DOHH2 (cell line): ENCODE measurements at regions not wholly inside any gene's neighbourhood (a gene's known extent, or its start where the extent isn't known, plus 50 kb on each side); places are given as distances from the start of the nearest gene placed in this dataset.
"Not testable (repeated sequence)": the region's sequence is repeated elsewhere in the genome, so short reads cannot be mapped to it uniquely, and the experiment has no call there.

Source experiments
- H3F3A ChIP-seq: fragments of 200-600 bp; sonication (generic), shearing (Covaris generic); 2 replicates; pipeline ENCODE4 v1.6.0; 2016; ENCODE audit warnings: antibody characterized with exemption, mild to moderate bottlenecking; ENCODE audit not compliant: control insufficient read depth, insufficient read depth
- H3K27ac ChIP-seq: fragments of 200-600 bp; sonication (generic); 2 replicates; pipeline ENCODE4 v1.5.1; 2014; ENCODE audit warnings: low read depth, mild to moderate bottlenecking, low read length, moderate library complexity
- H3K27me3 ChIP-seq: fragments of 200-600 bp; sonication (generic); 2 replicates; pipeline ENCODE4 v1.6.1; 2014; ENCODE audit warnings: mild to moderate bottlenecking, low read length, mixed read lengths; ENCODE audit not compliant: control insufficient read depth
- H3K36me3 ChIP-seq: fragments of 200-600 bp; sonication (generic); 2 replicates; pipeline ENCODE4 v1.6.1; 2014; ENCODE audit warnings: mild to moderate bottlenecking, low read length, moderate library complexity, mixed read lengths; ENCODE audit not compliant: control insufficient read depth
- H3K4me1 ChIP-seq: fragments of 200-600 bp; sonication (generic); 2 replicates; pipeline ENCODE4 v1.6.1; 2014; ENCODE audit warnings: mild to moderate bottlenecking, low read length, mixed read lengths; ENCODE audit not compliant: control insufficient read depth
- H3K4me2 ChIP-seq: fragments of 200-600 bp; sonication (generic); 2 replicates; pipeline ENCODE4 v1.6.0; 2014; ENCODE audit warnings: mild to moderate bottlenecking, low read length, moderate library complexity
- H3K4me3 ChIP-seq: fragments of 200-600 bp; sonication (generic); 2 replicates; pipeline ENCODE4 v1.5.1; 2014; ENCODE audit warnings: mild to moderate bottlenecking, low read length, mixed read lengths
- H3K79me2 ChIP-seq: fragments of 200-600 bp; sonication (generic); 2 replicates; pipeline ENCODE4 v1.6.1; 2014; ENCODE audit warnings: mild to moderate bottlenecking, low read length, mixed read lengths; ENCODE audit not compliant: control insufficient read depth
- H3K9me2 ChIP-seq: fragments of 200-600 bp; sonication (generic); replicated peaks from 2 replicates; pipeline ENCODE4 v1.6.1; 2014; ENCODE audit warnings: mild to moderate bottlenecking, low read length, mixed read lengths; ENCODE audit not compliant: control insufficient read depth
- H3K9me3 ChIP-seq: fragments of 200-600 bp; sonication (generic); 2 replicates; pipeline ENCODE4 v1.6.1; 2014; ENCODE audit warnings: antibody characterized with exemption, low read length, mixed read lengths; ENCODE audit not compliant: control insufficient read depth, insufficient read depth
- H4K20me1 ChIP-seq: fragments of 200-600 bp; sonication (generic); 2 replicates; pipeline ENCODE4 v1.6.0; 2014; ENCODE audit warnings: low read depth, mild to moderate bottlenecking, antibody characterized with exemption, low read length, moderate library complexity; ENCODE audit not compliant: control insufficient read depth, insufficient read depth
- CTCF ChIP-seq: fragments of 200-600 bp; sonication (generic); IDR thresholded peaks from one replicate; pipeline ENCODE4 v1.5.1; 2014; ENCODE audit warnings: antibody characterized with exemption, mild to moderate bottlenecking, low read depth, low read length; ENCODE audit not compliant: poor library complexity, severe bottlenecking
- EZH2phosphoT487 ChIP-seq: fragments of 200-600 bp; sonication (generic); IDR thresholded peaks from 2 replicates; pipeline ENCODE4 v1.6.1; 2017; ENCODE audit warnings: borderline replicate concordance, mild to moderate bottlenecking, antibody characterized with exemption, low read length, moderate library complexity, mixed read lengths

GRCh38 chr15:20341901-20342600 is 199.5 kb downstream of the GOLGA6L6 start:
- Histone ChIP-seq H4K20me1 (no peaks in the 10 kb centered on the region), H3K9me3 (peaks cover 46% of the 10 kb centered on the region), H3K79me2 (no peaks in the 10 kb centered on the region), H3K27me3 (no peaks in the 10 kb centered on the region), H3K9me2 (no peaks in the 10 kb centered on the region), H3K27ac (no peak overlapping the region), H3F3A (no peaks in the 10 kb centered on the region), H3K4me2 (no peak overlapping the region), H3K4me1 (no peaks in the 10 kb centered on the region), H3K36me3 (no peaks in the 10 kb centered on the region), H3K4me3 (no peak overlapping the region)
- no peak for TF ChIP-seq CTCF
- no peak for TF ChIP-seq EZH2phosphoT487

- Histone ChIP-seq H3K27me3 (no peaks in the 10 kb centered on the region), H3F3A (no peaks in the 10 kb centered on the region), H3K4me1 (no peaks in the 10 kb centered on the region), H4K20me1 (no peaks in the 10 kb centered on the region), H3K27ac (no peak overlapping the region), H3K79me2 (no peaks in the 10 kb centered on the region), H3K9me3 (peaks cover 47% of the 10 kb centered on the region), H3K9me2 (no peaks in the 10 kb centered on the region), H3K4me3 (no peak overlapping the region), H3K4me2 (no peak overlapping the region), H3K36me3 (no peaks in the 10 kb centered on the region)
- TF ChIP-seq EZH2phosphoT487: no peak
- no peak for TF ChIP-seq CTCF
These were observed 200.5 kb downstream of the GOLGA6L6 start for GRCh38 chr15:20340931-20341661.

- no peak for TF ChIP-seq CTCF
- TF ChIP-seq EZH2phosphoT487: no peak
- Histone ChIP-seq H3K9me3 (peaks cover 47% of the 10 kb centered on the region), H3K9me2 (no peaks in the 10 kb centered on the region), H3K4me3 (no peak overlapping the region), H3K36me3 (no peaks in the 10 kb centered on the region), H3K4me2 (no peak overlapping the region), H3K79me2 (no peaks in the 10 kb centered on the region), H3K4me1 (no peaks in the 10 kb centered on the region), H3K27ac (no peak overlapping the region), H3K27me3 (no peaks in the 10 kb centered on the region), H3F3A (no peaks in the 10 kb centered on the region), H4K20me1 (no peaks in the 10 kb centered on the region)
These were observed 201.2 kb downstream of the GOLGA6L6 start for GRCh38 chr15:20340331-20340811.

- H3K27me3 ChIP-seq: not testable (repeated sequence)
These were observed 202.4 kb downstream of the GOLGA6L6 start for GRCh38 chr15:20339086-20339791.

GRCh38 chr15:20338671-20339070 is 202.9 kb downstream of the GOLGA6L6 start:
- H3K4me3 ChIP-seq, H3K27me3 ChIP-seq, H3K4me2 ChIP-seq, H3K36me3 ChIP-seq, H3K9me2 ChIP-seq, H3K79me2 ChIP-seq, H4K20me1 ChIP-seq, H3K4me1 ChIP-seq, H3K27ac ChIP-seq, H3F3A ChIP-seq: not testable (repeated sequence)
- H3K9me3 ChIP-seq: peaks cover 39% of the 10 kb centered on the region

More at GRCh38 chr15:20339086-20339791, 202.4 kb downstream of the GOLGA6L6 start:
- H3K79me2 ChIP-seq, H3K27ac ChIP-seq, H3K9me2 ChIP-seq, H3F3A ChIP-seq, H3K4me2 ChIP-seq, H3K4me3 ChIP-seq, H3K36me3 ChIP-seq, H3K4me1 ChIP-seq, H4K20me1 ChIP-seq: not testable (repeated sequence)
- peaks cover 40% of the 10 kb centered on the region for H3K9me3 ChIP-seq
